SK-N-SH (cell line): ENCODE measurements at regions not wholly inside any gene's neighbourhood (a gene's known extent, or its start where the extent isn't known, plus 50 kb on each side); places are given as distances from the start of the nearest gene placed in this dataset.

Experiments
- CTCF ChIA-PET: fragments of 300-600, 350-600 bp; formaldehyde crosslinking; extraction: SDS; loops from one replicate; lab custom pipeline; 2021; lab: Yijun Ruan, JAX
- POLR2A ChIA-PET: fragments of 350-600 bp; sonication (Branson Sonifier 250); formaldehyde crosslinking; extraction: SDS; loops from one replicate; lab custom pipeline; 2020; ENCODE audit warnings: antibody characterized with exemption, inconsistent platforms; lab: Yijun Ruan, JAX
- DNase-seq: peaks from one replicate; pipeline ENCODE4 v3.0.0; 2012
- H2AFZ ChIP-seq: fragments of 200-600 bp; sonication (generic); 2 replicates; pipeline ENCODE4 v1.8.1; 2016; ENCODE audit warnings: antibody characterized with exemption, mild to moderate bottlenecking, low read depth
- H3F3A ChIP-seq: fragments of 200-600 bp; sonication (generic); replicated peaks from 2 replicates; pipeline ENCODE3; 2016; ENCODE audit warnings: antibody characterized with exemption, mild to moderate bottlenecking; ENCODE audit not compliant: insufficient read depth
- H3K27ac ChIP-seq, 2 experiments: fragments of 200-500 bp in 1 of 2; fragments of 200-600 bp in 1 of 2; sonication (Bioruptor generic) in 1 of 2; sonication (generic), shearing (Covaris generic) in 1 of 2; 2 replicates each; pipeline versions ENCODE4 v1.5.1 to v1.6.1; 2014 to 2016; ENCODE audit warnings: low read depth in 2 of 2, inconsistent platforms in 1 of 2, low read length in 1 of 2, mild to moderate bottlenecking in 1 of 2, mixed read lengths in 1 of 2
- H3K27me3 ChIP-seq: fragments of 200-600 bp; sonication (generic), shearing (Covaris generic); 2 replicates; pipeline ENCODE4 v1.6.1; 2016; ENCODE audit warnings: mixed run types; ENCODE audit not compliant: insufficient read depth
- H3K36me3 ChIP-seq, 2 experiments: fragments of 200-500 bp in 1 of 2; fragments of 200-600 bp in 1 of 2; sonication (Bioruptor generic) in 1 of 2; sonication (generic) in 1 of 2; replicated peaks in 1 of 2; 2 replicates each; pipeline versions ENCODE3 to v1.5.1; 2014 to 2016; ENCODE audit warnings: low read length in 1 of 2, mild to moderate bottlenecking in 1 of 2; ENCODE audit not compliant: insufficient read depth in 2 of 2, control insufficient read depth in 1 of 2
- H3K4me1 ChIP-seq, 2 experiments: fragments of 200-500 bp in 1 of 2; fragments of 200-600 bp in 1 of 2; sonication (Bioruptor generic) in 1 of 2; sonication (generic), shearing (Covaris generic) in 1 of 2; 2 replicates each; pipeline versions ENCODE4 v1.5.1 to v1.6.1; 2014 to 2016; ENCODE audit warnings: low read depth in 1 of 2, low read length in 1 of 2, mixed run types in 1 of 2; ENCODE audit not compliant: insufficient read depth in 2 of 2, control insufficient read depth in 1 of 2
- H3K4me2 ChIP-seq: fragments of 200-600 bp; sonication (generic), shearing (Covaris generic); 2 replicates; pipeline ENCODE4 v1.6.1; 2017; ENCODE audit warnings: mixed run types
- H3K4me3 ChIP-seq, 2 experiments: fragments of 200-500 bp in 1 of 2; fragments of 200-600 bp in 1 of 2; sonication (Bioruptor generic) in 1 of 2; sonication (generic), shearing (Covaris generic) in 1 of 2; 2 replicates each; pipeline versions ENCODE4 v1.5.1 to v1.8.1; 2014 to 2016; ENCODE audit warnings: low read depth in 2 of 2, inconsistent platforms in 1 of 2, low read length in 1 of 2, mild to moderate bottlenecking in 1 of 2, mixed read lengths in 1 of 2, moderate library complexity in 1 of 2
- H3K79me2 ChIP-seq: fragments of 200-600 bp; sonication (generic); 2 replicates; pipeline ENCODE4 v1.8.1; 2017; ENCODE audit warnings: mild to moderate bottlenecking; ENCODE audit not compliant: insufficient read depth
- H3K9ac ChIP-seq: fragments of 200-600 bp; sonication (generic); 2 replicates; pipeline ENCODE4 v1.6.1; 2017; ENCODE audit warnings: mixed run types
- H3K9me2 ChIP-seq: fragments of 200-600 bp; sonication (generic); 2 replicates; pipeline ENCODE4 v1.6.1; 2017; ENCODE audit warnings: mixed run types
- H3K9me3 ChIP-seq: fragments of 200-600 bp; sonication (generic); 2 replicates; pipeline ENCODE4 v1.6.1; 2017; ENCODE audit warnings: mixed run types, mild to moderate bottlenecking, moderate library complexity
- H4K20me1 ChIP-seq: fragments of 200-600 bp; sonication (generic); 2 replicates; pipeline ENCODE4 v1.6.1; 2017; ENCODE audit warnings: mild to moderate bottlenecking, mixed run types; ENCODE audit not compliant: insufficient read depth
- ELF1 ChIP-seq: IDR thresholded peaks from 2 replicates; pipeline ENCODE4 v1.4.0; 2012
- EZH2phosphoT487 ChIP-seq: fragments of 200-600 bp; sonication (generic); IDR thresholded peaks from 2 replicates; pipeline ENCODE4 v1.6.1; 2017; ENCODE audit warnings: low read depth, mixed run types, mild to moderate bottlenecking, antibody characterized with exemption, moderate library complexity, borderline replicate concordance
- GABPA ChIP-seq: IDR thresholded peaks from 2 replicates; pipeline ENCODE4 v1.4.0; 2012; ENCODE audit warnings: low read depth, mild to moderate bottlenecking
- GATA2 ChIP-seq: sonication (generic); formaldehyde crosslinking; IDR thresholded peaks from 2 replicates; pipeline ENCODE4 v1.5.0; 2020; ENCODE audit warnings: mild to moderate bottlenecking, missing genetic modification reagents
- MAX ChIP-seq: IDR thresholded peaks from 2 replicates; pipeline ENCODE4 v1.4.0; 2012; ENCODE audit warnings: low read depth
- NFIC ChIP-seq: IDR thresholded peaks from 2 replicates; pipeline ENCODE4 v1.4.0; 2012; ENCODE audit warnings: borderline replicate concordance
- PBX3 ChIP-seq: IDR thresholded peaks from 2 replicates; pipeline ENCODE4; 2012
- POLR2AphosphoS5 ChIP-seq: IDR thresholded peaks from 2 replicates; pipeline ENCODE4 v1.6.1; 2012; ENCODE audit warnings: low read depth, low read length
- RAD21 ChIP-seq: IDR thresholded peaks from 2 replicates; pipeline ENCODE4 v1.6.1; 2012; ENCODE audit warnings: mild to moderate bottlenecking, low read length
- RCOR1 ChIP-seq: fragments of 150-350 bp; IDR thresholded peaks from 2 replicates; pipeline ENCODE4 v1.6.1; 2017; ENCODE audit warnings: antibody characterized with exemption, low read length
- REST ChIP-seq: IDR thresholded peaks from 2 replicates; pipeline ENCODE4 v1.6.1; 2012; ENCODE audit warnings: mild to moderate bottlenecking, low read depth, low read length, moderate library complexity
- RFX5 ChIP-seq: IDR thresholded peaks from 2 replicates; pipeline ENCODE4 v1.6.1; 2012; ENCODE audit warnings: mild to moderate bottlenecking, improper control_type of control experiment, low read length
- RXRA ChIP-seq: IDR thresholded peaks from 2 replicates; pipeline ENCODE4 v1.4.0; 2012; ENCODE audit warnings: low read depth, mild to moderate bottlenecking, borderline replicate concordance
- SIN3A ChIP-seq: IDR thresholded peaks from 2 replicates; pipeline ENCODE4 v1.6.1; 2012; ENCODE audit warnings: low read depth, mild to moderate bottlenecking, low read length, moderate library complexity, borderline replicate concordance
- TAF1 ChIP-seq: IDR thresholded peaks from 2 replicates; pipeline ENCODE4 v1.6.1; 2012; ENCODE audit warnings: low read depth, mild to moderate bottlenecking, low read length, moderate library complexity, borderline replicate concordance
- TCF12 ChIP-seq: IDR thresholded peaks from 2 replicates; pipeline ENCODE4 v1.4.0; 2012
- USF1 ChIP-seq: IDR thresholded peaks from 2 replicates; pipeline ENCODE4 v1.4.0; 2012; ENCODE audit warnings: low read depth, borderline replicate concordance
- USF2 ChIP-seq: fragments of 150-350 bp; IDR thresholded peaks from 2 replicates; pipeline ENCODE4 v1.6.1; 2017; ENCODE audit warnings: antibody characterized with exemption, low read length, low read depth, borderline replicate concordance
- WGBS: methylation state at CpG from one replicate; pipeline ENCODE4 v1.1.6; 2017; ENCODE audit warnings: low lambda C conversion rate; 5-methylcytosine and 5-hydroxymethylcytosine counted together

- TF ChIP-seq RXRA (no peak), POLR2AphosphoS5 (peak; percentile 31; the same call in 1 of the 2 replicates), RFX5 (no peak), GABPA (no peak), EZH2phosphoT487 (no peak), SIN3A (no peak), RAD21 (no peak), GATA2 (CRISPR knock-in tag) (no peak), USF1 (no peak), TCF12 (peak; percentile 74)
Measured at GRCh38 chr16:17828012-17828411, 357.3 kb upstream of the XYLT1 start (continued).

- Histone ChIP-seq H3K27me3 (no peaks in the 10 kb centered on the region), H4K20me1 (no peaks in the 10 kb centered on the region), H3K9me3 (no peaks in the 10 kb centered on the region), H3K9ac (peak overlapping the region; percentile 8; the same call in 1 of the 2 replicates), H2AFZ (no peak overlapping the region), H3K36me3 (no peaks in the 10 kb centered on the region), H3K4me2 (0 out of 2 replicates have a peak overlapping the region, but pooled peaks have one; percentile 25), H3K4me1 (peaks cover 6 to 8% of the 10 kb centered on the region in 2 experiments; a peak in 3 of 4 replicates), H3K9me2 (no peaks in the 10 kb centered on the region), H3K79me2 (no peaks in the 10 kb centered on the region), H3K27ac (peak overlapping the region; percentile 69 to 95), H3K4me3 (no peak overlapping the region), H3F3A (peaks cover 14% of the 10 kb centered on the region)
- CTCF ChIA-PET: interaction anchor here (0.7 kb wide), 1 partner anchor 12 kb away, joined by 4 read pairs; no protein-coding TSS in a partner anchor
- POLR2A ChIA-PET: interaction anchor here (1.0 kb wide), 1 partner anchor 12 kb away, joined by 3 read pairs; no protein-coding TSS in a partner anchor
- DNase-seq: no peak
- WGBS: 100% methylated on average over 1 of the region's 1 CpG
- no peak for TF ChIP-seq RAD21
- TF ChIP-seq NFIC: peak; percentile 58; the same call in 1 of the 2 replicates
- TF ChIP-seq PBX3: peak; percentile 45; the same call in 1 of the 2 replicates
- TF ChIP-seq TCF12: peak; percentile 32; the same call in 1 of the 2 replicates
Measured at GRCh38 chr16:17827313-17827712, 356.6 kb upstream of the XYLT1 start.

GRCh38 chr16:17817943-17818342, 347.2 kb upstream of the XYLT1 start:
- CTCF ChIA-PET: interaction anchor here (1.3 kb wide), 1 partner anchor 152 kb away, joined by 3 read pairs; no protein-coding TSS in a partner anchor
- peaks cover 16% of the 10 kb centered on the region; the same call in 1 of the 2 replicates for H3K9me3 ChIP-seq
- POLR2A ChIA-PET: no interaction called here
- H2AFZ ChIP-seq: no peak overlapping the region
- H3K36me3 ChIP-seq: no peaks in the 10 kb centered on the region
- no peaks in the 10 kb centered on the region for H4K20me1 ChIP-seq
- H3K79me2 ChIP-seq: no peaks in the 10 kb centered on the region
- H3K4me1 ChIP-seq: peaks cover 0 to 2% of the 10 kb centered on the region in 2 experiments; a peak in 2 of 4 replicates
- no peak overlapping the region for H3K4me2 ChIP-seq
- no peak for DNase-seq
- 58% methylated on average over 2 of the region's 2 CpGs for WGBS
- H3K27ac ChIP-seq: no peak overlapping the region
- no peaks in the 10 kb centered on the region for H3F3A ChIP-seq
- H3K9me2 ChIP-seq: no peaks in the 10 kb centered on the region
- no peak overlapping the region for H3K4me3 ChIP-seq
- H3K9ac ChIP-seq: no peak overlapping the region
- H3K27me3 ChIP-seq: no peaks in the 10 kb centered on the region
- TF ChIP-seq RCOR1 (no peak), ELF1 (no peak), MAX (no peak), TAF1 (no peak), USF2 (no peak), RFX5 (no peak), REST (no peak), PBX3 (no peak)
